HCT116 (cell line): ENCODE measurements at regions not wholly inside any gene's neighbourhood (a gene's known extent, or its start where the extent isn't known, plus 50 kb on each side); places are given as distances from the start of the nearest gene placed in this dataset.

Experiments
- ATAC-seq: fragments of 200-7000 bp; cut with Tn5 transposase; 2 replicates; pipeline ENCODE4 v1.9.1; 2020; ENCODE audit warnings: mild to moderate bottlenecking, moderate library complexity
- BruUV-seq: library from RNA; stranded (reverse); fragments of 400-500 nt; replicated peaks from 2 replicates; lab custom pipeline; 2021; lab: Mats Ljungman, UMichigan
- CTCF ChIA-PET: fragments of 300-600 bp; sonication (Branson Sonifier 250); formaldehyde crosslinking; loops from one replicate; lab custom pipeline; 2021; ENCODE audit warnings: antibody characterized with exemption; lab: Charles Lee
- POLR2A ChIA-PET: fragments of 300-600, 350-600 bp; sonication (Branson Sonifier 250); formaldehyde crosslinking; loops from one replicate; lab custom pipeline; 2021; ENCODE audit warnings: antibody characterized with exemption; lab: Charles Lee
- RAD21 ChIA-PET, 2 experiments: fragments of 300-600 bp; sonication (Branson Sonifier 250); formaldehyde crosslinking; loops; one replicate each; lab custom pipeline; 2023; ENCODE audit warnings: low total read pairs in 2 of 2; ENCODE audit not compliant: uncharacterized antibody in 2 of 2, unreplicated experiment in 2 of 2, low non-redundant PET in 1 of 2; lab: Charles Lee
- DNase-seq: peaks from one replicate; pipeline ENCODE4 v3.0.0-alpha.2; 2010; ENCODE audit warnings: low read depth, low spot score
- H2AFZ ChIP-seq: fragments of 200-600 bp; shearing (Covaris generic), sonication (generic); 2 replicates; pipeline ENCODE4 v1.6.1; 2017; ENCODE audit warnings: low read depth, mixed run types, mixed read lengths, antibody characterized with exemption, low read length; ENCODE audit not compliant: poor library complexity, severe bottlenecking
- H3K27ac ChIP-seq: 2 replicates; pipeline ENCODE4 v1.5.1; 2012; ENCODE audit warnings: low read depth, low read length
- H3K27me3 ChIP-seq: fragments of 200-600 bp; sonication (generic); 2 replicates; pipeline ENCODE4 v1.6.1; 2016; ENCODE audit warnings: mixed run types, low read length, mixed read lengths; ENCODE audit not compliant: insufficient read depth
- H3K36me3 ChIP-seq, 2 experiments: fragments of 200-500 bp in 1 of 2; fragments of 200-600 bp in 1 of 2; sonication (Bioruptor generic) in 1 of 2; sonication (generic) in 1 of 2; 2 replicates each; pipeline versions ENCODE4 v1.5.1 to v1.6.1; 2014 to 2016; ENCODE audit warnings: low read length in 2 of 2, inconsistent platforms in 1 of 2, mixed read lengths in 1 of 2, mixed run types in 1 of 2; ENCODE audit not compliant: insufficient read depth in 2 of 2, control insufficient read depth in 1 of 2
- H3K4me1 ChIP-seq, 2 experiments: fragments of 200-600 bp in 1 of 2; sonication (generic) in 1 of 2; 2 replicates each; pipeline versions ENCODE4 v1.5.1 to v1.6.1; 2012 to 2017; ENCODE audit warnings: low read length in 2 of 2, inconsistent platforms in 1 of 2, mild to moderate bottlenecking in 1 of 2, mixed read lengths in 1 of 2, mixed run types in 1 of 2, moderate library complexity in 1 of 2; ENCODE audit not compliant: insufficient read depth in 2 of 2, control insufficient read depth in 1 of 2
- H3K4me2 ChIP-seq: fragments of 200-600 bp; sonication (generic); 2 replicates; pipeline ENCODE4 v1.6.1; 2017; ENCODE audit warnings: mixed run types, low read length, mixed read lengths
- H3K4me3 ChIP-seq, 2 experiments: fragments of 200-600 bp in 1 of 2; sonication (generic) in 1 of 2; replicated peaks in 1 of 2; 2 replicates each; pipeline ENCODE4 v1.5.1; 2011 to 2016; ENCODE audit warnings: low read length in 2 of 2, control low read depth in 1 of 2, low read depth in 1 of 2, mild to moderate bottlenecking in 1 of 2, mixed read lengths in 1 of 2, mixed run types in 1 of 2
- H3K79me2 ChIP-seq: fragments of 200-600 bp; sonication (generic); 2 replicates; pipeline ENCODE4 v1.6.1; 2017; ENCODE audit warnings: mild to moderate bottlenecking, mixed run types, low read length, moderate library complexity, mixed read lengths; ENCODE audit not compliant: insufficient read depth
- H3K9ac ChIP-seq: fragments of 200-600 bp; sonication (generic); 2 replicates; pipeline ENCODE4 v1.6.1; 2016; ENCODE audit warnings: low read length, mixed read lengths
- H3K9me2 ChIP-seq: fragments of 200-600 bp; sonication (generic), shearing (Covaris generic); 2 replicates; pipeline ENCODE4 v1.6.1; 2017; ENCODE audit warnings: mixed run types, mild to moderate bottlenecking, moderate library complexity; ENCODE audit not compliant: insufficient read depth
- H3K9me3 ChIP-seq, 2 experiments: fragments of 200-500 bp in 1 of 2; fragments of 200-600 bp in 1 of 2; sonication (Bioruptor generic) in 1 of 2; sonication (generic) in 1 of 2; 2 replicates each; pipeline ENCODE4 v1.6.1; 2014 to 2017; ENCODE audit warnings: low read length in 2 of 2, mixed read lengths in 2 of 2, inconsistent platforms in 1 of 2, low read depth in 1 of 2, mild to moderate bottlenecking in 1 of 2, mixed run types in 1 of 2, moderate library complexity in 1 of 2; ENCODE audit not compliant: control insufficient read depth in 1 of 2, insufficient read depth in 1 of 2
- H4K20me1 ChIP-seq: fragments of 200-600 bp; sonication (generic), shearing (Covaris generic); 2 replicates; pipeline ENCODE4 v1.6.1; 2017; ENCODE audit warnings: mixed run types, mild to moderate bottlenecking, moderate library complexity; ENCODE audit not compliant: insufficient read depth
- ATF3 ChIP-seq: IDR thresholded peaks from 2 replicates; pipeline ENCODE4 v1.6.1; 2012
- CBX3 ChIP-seq: IDR thresholded peaks from 2 replicates; pipeline ENCODE4 v1.6.1; 2012; ENCODE audit warnings: low read depth
- EGR1 ChIP-seq: IDR thresholded peaks from 2 replicates; pipeline ENCODE4 v1.6.1; 2012; ENCODE audit warnings: low read depth
- EZH2 ChIP-seq: fragments of 200-600 bp; sonication (generic); IDR thresholded peaks from 2 replicates; pipeline ENCODE4 v1.6.1; 2017; ENCODE audit warnings: antibody characterized with exemption, mixed run types
- FOSL1 ChIP-seq: IDR thresholded peaks from 2 replicates; pipeline ENCODE4 v1.6.1; 2012; ENCODE audit warnings: low read depth
- POLR2A ChIP-seq: IDR thresholded peaks from 2 replicates; pipeline ENCODE4 v1.7.0; 2011; ENCODE audit warnings: borderline replicate concordance; ENCODE audit not compliant: insufficient read depth, insufficient read length; ENCODE audit errors: extremely low read depth
- POLR2AphosphoS5 ChIP-seq: IDR thresholded peaks from 2 replicates; pipeline ENCODE4 v1.6.1; 2011; ENCODE audit warnings: mild to moderate bottlenecking, low read depth, low read length, moderate library complexity
- RAD21 ChIP-seq: IDR thresholded peaks from 2 replicates; pipeline ENCODE4 v1.6.1; 2012; ENCODE audit warnings: low read depth, mild to moderate bottlenecking
- REST ChIP-seq: IDR thresholded peaks from 2 replicates; pipeline ENCODE4 v1.6.1; 2012; ENCODE audit warnings: low read depth
- SP1 ChIP-seq: IDR thresholded peaks from 2 replicates; pipeline ENCODE4 v1.6.1; 2012; ENCODE audit warnings: low read depth
- SRF ChIP-seq: IDR thresholded peaks from 2 replicates; pipeline ENCODE4 v1.6.1; 2012; ENCODE audit warnings: low read depth
- TCF7L2 ChIP-seq: IDR thresholded peaks from 2 replicates; pipeline ENCODE4 v1.7.0; 2011; ENCODE audit warnings: borderline replicate concordance, inconsistent platforms; ENCODE audit not compliant: insufficient read depth, insufficient read length; ENCODE audit errors: extremely low read depth
- ZBTB33 ChIP-seq: IDR thresholded peaks from 2 replicates; pipeline ENCODE4 v1.6.1; 2011; ENCODE audit warnings: mild to moderate bottlenecking, low read length, moderate library complexity; ENCODE audit not compliant: insufficient replicate concordance; ENCODE audit errors: extremely low read depth
- ZNF274 ChIP-seq: fragments of 200-500 bp; sonication (Bioruptor generic); IDR thresholded peaks from 2 replicates; pipeline ENCODE4 v1.6.1; 2014; ENCODE audit warnings: mild to moderate bottlenecking, low read depth, low read length, inconsistent platforms
- intact Hi-C: fragments of 100-400 bp; cut with micrococcal nuclease; formaldehyde crosslinking; loops from 2 replicates; pipeline ENCODE4 v1.10.0; 2022

GRCh38 chr3:174639970-174640369, 219.2 kb upstream of the NAALADL2 start:
- TF ChIP-seq TCF7L2 (no peak), ATF3 (no peak), CBX3 (no peak), SRF (no peak), EZH2 (no peak), RAD21 (no peak), ZNF274 (no peak), POLR2AphosphoS5 (no peak), POLR2A (no peak), SP1 (no peak), ZBTB33 (no peak), REST (no peak), EGR1 (no peak), FOSL1 (no peak)
- TF ChIP-seq, all 23 proteins: peak for 0
- RAD21 ChIA-PET = no interaction called here
- Histone ChIP-seq H2AFZ (no peak overlapping the region), H3K9ac (no peak overlapping the region), H3K27me3 (no peaks in the 10 kb centered on the region), H3K4me1 (no peaks in the 10 kb centered on the region), H3K27ac (no peak overlapping the region), H3K36me3 (no peaks in the 10 kb centered on the region), H3K4me3 (no peak overlapping the region), H4K20me1 (no peaks in the 10 kb centered on the region), H3K4me2 (no peak overlapping the region), H3K79me2 (no peaks in the 10 kb centered on the region), H3K9me2 (no peaks in the 10 kb centered on the region), H3K9me3 (no peaks in the 10 kb centered on the region)
- BruUV-seq = no TSS peak
- intact Hi-C loops = no loop called here
- DNase-seq (no peak), ATAC-seq (no peak)
- CTCF ChIA-PET = no interaction called here
- POLR2A ChIA-PET = no interaction called here
